EH (cell line): ENCODE measurements at regions not wholly inside any gene's neighbourhood (a gene's known extent, or its start where the extent isn't known, plus 50 kb on each side); places are given as distances from the start of the nearest gene placed in this dataset.

ENCODE experiments used
- DNase-seq: peaks from one replicate; pipeline ENCODE4 v3.0.0-alpha.2; 2015; ENCODE audit warnings: low read depth

DNA sequence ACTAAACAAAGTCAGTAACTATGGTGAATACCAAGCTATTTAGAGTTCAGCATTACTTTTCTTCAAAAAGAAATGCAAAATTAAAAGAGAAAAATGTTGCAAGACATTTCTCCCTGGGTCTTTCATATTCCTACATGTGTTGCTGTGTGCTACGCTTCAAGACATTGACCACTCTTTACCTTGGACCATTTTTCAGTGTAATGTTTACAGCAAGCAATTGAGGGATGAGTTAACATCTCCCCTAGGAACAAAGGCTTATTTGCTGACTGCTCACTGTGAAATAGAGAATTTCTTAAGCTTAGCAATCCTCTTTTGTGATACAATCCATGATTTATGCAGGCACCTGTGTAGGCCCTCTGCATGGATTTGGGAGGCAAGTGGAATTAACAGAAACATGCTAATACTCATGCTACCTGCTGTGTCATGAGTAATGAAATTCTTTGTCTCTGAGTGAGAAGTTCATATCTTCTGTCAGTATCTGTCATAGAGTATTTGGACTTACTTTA, 1202.9 kb upstream of the CDH8 start:
- no peak for DNase-seq

DNA sequence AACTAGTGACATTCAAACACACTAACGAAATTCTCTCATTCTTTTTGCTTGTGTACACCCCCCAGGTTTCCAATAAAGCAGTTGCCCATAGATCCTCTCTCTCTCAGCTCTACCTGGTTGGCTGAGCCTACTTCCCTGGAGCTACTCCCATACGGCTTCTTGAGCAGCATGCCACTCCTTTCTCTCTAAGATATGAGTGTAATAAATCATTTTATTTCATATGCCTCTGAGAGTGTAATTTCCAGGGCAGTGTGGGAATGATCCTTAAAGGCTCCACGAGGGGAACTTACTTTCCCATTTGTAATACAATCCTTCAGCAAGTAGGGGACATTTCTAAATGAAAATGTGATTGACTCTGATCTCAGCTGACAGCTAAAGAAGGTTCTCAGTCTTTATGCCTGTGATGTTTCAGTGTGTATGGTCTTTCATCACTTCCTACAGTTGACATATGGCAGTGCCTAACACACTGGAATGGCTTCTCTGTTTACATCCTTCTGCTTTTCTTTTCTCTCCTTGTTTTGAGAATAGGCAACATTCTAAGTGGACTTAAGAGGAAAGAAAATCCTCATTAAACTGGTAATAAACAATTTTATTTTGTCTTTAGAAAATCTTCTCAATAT, 1194.3 kb upstream of the CDH8 start:
- DNase-seq = no peak

DNA sequence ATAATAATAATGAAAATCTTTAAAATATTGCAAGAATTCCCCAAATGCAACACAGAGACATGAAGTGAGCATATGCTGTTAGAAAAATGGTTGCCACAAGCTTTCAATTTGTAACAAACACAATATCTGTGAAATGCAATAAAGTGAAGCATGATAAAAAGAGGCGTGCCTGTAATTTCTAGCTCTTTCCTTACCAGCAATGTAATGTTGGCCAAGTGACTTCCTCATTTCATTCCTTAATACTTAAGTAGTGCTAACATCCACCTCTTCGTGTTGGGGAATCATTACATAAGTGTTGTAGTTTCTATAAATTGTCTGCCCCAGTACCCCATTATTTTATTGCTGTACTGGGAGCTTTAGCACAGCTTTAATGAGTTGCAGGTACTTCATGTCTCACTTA, 1192.0 kb upstream of the CDH8 start:
- no peak for DNase-seq

DNA sequence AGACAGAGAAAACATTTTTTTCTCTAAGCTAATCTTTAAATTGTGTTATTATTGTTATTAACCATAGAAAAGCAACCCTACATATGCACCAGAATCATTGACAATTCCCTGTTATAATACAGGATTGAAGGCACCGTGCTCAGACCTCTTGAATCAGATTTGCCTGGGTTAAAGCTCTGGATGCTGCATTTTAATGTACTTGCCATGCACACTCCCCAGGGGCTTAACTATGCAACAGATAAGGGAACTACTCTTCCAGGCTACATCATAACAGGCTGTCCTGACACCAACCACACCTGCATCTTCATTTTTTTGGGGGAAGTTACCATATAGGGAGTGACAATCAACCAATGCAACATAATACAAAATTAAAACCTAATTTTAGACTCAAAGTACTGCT, 1187.6 kb upstream of the CDH8 start:
- DNase-seq = no peak

DNA sequence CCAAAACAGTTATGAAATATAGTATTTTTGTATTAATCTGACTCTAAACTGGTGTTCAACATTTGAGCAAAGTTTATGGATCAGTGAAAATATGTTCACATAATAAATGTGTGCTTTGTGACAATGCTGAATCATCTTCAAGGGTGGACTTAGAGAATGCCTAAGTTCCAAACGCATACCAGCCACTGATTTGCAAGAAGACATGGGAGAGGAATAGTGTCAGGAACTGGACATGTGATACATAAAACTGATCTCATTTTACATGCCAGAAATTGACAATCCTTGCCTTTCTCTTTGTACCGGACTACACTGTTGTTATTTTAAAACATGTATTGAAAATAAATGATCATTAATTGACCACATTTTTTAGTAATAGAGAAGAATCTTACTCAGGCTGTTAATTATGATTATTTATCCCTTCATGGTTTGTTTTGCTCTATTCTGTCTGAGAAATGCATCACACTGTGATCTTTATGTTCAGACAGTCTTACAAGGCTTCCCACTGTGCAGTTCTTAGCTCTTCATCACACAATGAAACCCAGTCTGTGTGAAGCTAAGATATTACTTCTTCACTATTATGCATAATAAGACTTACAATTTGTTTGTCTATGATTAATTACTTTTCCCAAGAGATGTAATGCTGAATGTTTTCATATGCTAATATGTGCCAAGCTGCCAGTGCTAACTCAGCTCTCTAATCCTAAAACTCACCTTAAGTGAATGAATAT, 1180.6 kb upstream of the CDH8 start:
- DNase-seq = no peak

DNA sequence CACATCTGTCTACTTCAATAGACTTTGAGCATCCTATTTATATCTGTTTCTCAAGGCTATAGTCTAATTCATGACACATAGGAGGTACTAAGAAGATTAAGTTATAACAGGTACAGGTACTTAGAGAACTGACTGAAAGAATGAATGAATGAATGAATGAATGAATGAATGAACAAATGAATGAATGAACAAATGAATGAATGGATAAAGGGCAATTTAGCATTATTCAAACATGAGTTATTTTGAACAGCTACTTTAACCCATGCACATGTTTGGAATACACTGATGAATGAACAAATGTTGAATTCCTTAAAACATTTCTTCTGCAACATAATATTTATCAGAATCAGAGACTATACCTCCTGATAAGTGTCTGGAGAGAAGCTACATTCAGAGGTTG, 1165.6 kb upstream of the CDH8 start:
- no peak for DNase-seq

DNA sequence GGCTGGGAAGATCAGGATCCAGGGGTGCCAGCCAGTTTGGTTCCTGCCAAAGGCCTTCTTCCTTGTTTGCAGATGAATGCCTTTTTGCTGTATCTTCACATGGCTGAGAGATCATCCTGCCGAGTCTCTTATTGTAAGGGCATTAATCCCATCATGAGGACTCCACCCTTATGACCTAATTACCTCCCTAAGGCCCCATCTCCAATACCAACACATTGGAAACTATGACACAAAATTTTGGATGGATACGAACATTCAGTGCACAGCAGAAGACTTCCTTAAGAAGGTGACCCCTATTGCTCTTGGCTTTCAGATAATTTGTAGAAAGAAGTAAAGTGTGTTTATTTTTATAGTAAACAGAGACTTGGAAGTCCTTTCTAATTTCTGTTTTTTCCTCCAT, 1164.7 kb upstream of the CDH8 start:
- no peak for DNase-seq

DNA sequence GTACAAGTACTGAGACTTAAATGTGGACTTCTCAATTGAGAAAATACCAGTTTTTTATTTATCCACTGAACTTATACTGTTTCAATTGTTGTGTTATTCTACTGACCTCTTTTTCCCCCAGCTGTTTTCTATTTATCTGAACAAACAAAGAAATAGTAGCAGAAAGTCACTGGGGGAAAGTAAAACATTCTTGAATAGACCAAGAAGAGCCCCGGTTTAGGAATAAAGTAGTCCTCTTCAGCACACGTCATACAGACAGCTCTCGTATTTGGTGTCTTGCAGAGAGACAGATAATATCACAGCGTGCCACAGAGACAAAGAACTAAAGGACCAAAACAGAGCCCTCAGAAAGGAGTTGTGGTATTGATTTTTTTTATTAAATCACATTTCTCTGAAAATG, 1159.1 kb upstream of the CDH8 start:
- DNase-seq = no peak

DNA sequence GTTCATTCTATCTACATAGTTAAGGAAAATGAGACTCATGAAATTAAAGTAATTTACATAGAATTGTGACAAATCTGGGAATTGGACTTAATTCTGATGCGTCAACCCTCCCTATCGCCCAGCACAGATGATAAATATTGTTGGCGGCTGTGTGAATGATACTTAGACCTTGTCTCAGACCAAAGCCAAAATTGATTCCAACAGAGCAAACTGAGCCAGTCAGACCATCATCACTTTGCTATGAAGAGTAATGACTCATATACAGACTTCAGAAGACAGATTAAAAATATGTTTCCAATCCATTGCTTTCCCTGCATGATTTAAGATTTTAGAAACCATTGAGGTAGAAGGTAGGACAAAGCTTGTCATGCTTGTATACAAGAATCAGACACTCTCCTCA, 1156.7 kb upstream of the CDH8 start:
- no peak for DNase-seq

DNA sequence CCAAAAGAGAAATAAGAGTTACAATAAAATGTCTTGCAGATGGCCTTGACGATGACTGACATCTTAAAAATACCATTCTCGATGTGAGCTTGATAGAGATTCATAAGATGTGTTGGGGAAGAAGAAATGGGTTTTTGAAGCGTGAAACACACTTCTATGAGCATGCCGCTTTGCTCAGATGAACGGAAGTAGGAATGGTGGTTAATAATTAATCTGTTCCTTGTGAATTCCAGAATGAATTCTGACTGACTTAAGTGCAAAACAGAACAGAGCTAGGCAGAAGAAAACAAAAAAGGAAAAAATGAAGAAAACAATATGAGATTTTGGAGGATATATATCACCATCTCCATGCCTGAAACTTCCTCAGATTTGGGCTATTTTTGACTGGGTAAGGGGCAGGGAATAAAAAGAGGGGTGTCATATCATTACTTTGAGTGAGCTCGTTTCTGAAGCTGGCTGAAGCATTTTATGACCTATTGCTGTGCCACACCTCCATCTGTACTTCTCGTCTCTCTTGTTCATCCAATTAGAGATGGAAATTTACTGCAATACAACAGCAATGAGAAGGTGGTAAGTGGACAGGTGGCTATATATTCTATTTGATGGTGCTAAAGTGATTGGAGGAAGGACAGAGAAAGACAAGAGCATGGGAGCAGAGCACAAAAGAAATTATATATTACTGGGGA, 1152.0 kb upstream of the CDH8 start:
- no peak for DNase-seq

DNA sequence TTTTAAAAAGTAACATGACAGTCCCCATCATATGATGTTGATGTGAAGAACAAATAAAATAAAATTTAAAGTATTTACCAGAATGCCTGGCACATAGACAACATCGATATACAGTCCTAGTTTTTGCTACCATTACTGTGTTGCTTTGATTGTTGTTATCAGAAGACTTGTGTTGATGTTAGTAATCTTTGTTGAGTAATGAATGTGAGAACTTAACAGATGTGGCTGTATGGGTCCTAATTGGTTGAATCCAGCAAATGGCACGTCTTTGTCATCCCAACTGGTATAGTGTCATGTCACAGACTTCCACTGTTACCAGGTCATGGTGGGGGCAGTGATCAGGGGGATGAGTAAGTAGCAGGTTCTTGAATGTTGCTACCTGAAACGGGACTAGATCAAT, 1151.4 kb upstream of the CDH8 start:
- no peak for DNase-seq

DNA sequence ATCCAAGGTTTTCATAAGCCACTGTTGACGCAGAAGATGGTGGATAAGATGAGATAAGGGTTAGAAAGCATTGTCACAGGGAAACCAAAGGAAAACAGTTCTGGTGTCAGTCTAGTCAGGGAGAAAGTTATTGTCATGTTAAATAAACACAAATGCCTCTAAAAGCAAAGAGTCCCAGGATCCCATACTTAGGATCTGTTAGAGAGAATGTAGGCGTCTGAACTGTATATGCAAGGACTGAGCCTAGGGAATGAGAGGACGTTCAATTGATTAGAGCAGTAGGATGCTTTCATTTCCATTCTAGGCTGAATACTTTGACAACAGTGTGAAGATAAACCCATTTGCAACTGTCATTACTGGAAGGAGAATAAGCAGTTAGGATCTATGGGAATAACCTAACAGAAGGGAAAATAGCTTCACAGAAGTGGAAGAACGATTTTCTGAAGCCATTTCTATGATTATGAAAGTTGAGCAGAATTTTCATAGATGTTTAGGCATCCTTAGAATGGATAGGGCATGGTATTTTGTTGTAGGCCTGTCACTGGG, 1149.1 kb upstream of the CDH8 start:
- DNase-seq = no peak

DNA sequence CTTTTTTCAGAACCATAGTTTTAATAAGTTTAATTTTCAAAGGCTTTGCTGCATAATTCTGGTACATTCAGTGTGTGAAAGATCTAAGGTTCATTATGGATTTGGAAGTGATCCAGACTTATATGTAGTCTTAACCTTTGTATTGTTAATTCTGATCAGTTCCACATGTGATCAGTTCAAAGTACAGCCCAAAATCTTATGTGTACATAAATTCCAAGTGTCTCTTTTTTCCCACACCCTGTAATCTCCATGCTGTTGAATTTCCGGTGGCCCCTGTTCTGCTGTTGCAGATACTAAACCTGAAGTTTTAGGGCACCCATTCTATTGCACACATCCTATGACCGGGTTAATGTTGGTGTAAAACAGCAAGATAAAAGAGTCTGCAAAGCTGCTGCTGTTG, 1147.5 kb upstream of the CDH8 start:
- no peak for DNase-seq

DNA sequence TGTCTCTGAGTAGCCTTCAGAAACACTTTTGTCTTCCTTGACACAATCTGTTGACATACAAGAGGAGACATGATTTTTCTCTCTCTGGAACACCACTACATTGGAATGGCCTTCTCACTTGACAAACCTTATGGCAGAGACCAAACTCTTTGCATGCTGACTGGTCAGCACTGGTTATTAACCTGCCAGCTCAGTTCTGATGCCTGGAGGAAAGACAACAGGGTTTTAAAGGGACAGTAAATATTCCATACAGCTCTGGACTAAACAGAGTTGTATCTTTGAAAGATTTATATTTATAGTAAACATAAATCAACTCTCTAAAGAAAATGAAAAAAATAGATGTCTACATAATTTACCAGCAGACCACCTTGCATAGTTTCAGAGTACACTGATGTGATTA, 1139.1 kb upstream of the CDH8 start:
- DNase-seq = no peak

DNA sequence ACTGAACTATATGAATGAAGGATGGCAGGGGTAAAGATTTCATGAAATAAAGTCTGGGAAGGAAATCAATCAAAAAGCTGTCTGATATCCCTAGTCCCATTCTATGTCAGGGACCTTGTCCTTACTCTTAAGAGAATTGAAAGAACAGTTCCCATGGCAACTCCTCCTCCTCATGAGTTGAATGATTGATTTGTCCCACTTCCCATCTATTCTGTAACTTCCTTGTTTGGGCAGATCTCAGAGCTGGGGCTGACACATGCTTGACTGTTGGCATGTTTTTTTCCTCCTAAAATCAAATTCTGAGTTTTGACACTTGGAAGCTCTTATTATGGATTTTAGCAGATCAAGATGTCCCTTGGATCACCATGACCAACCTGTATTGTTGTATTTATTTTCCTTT, 1138.6 kb upstream of the CDH8 start:
- no peak for DNase-seq

DNA sequence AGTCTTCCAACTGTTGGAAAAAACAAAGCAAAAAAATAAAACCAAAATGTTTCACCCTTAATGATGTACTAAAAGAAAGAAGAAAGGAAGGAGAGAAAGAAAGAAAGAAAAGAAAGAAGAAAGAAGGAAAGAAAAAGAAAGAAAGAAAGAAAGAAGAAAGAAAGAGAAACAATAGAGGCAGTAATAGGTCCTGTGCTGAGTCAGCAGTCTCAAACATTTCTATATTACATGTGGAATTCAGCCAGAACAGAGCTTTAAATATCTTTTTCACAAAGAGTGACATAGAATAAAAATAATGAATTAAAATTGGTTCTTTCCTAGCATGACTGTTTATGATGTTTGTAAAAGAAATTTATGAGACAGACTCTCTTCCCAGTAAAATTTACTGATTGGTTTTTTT, 1135.3 kb upstream of the CDH8 start:
- DNase-seq = no peak

DNA sequence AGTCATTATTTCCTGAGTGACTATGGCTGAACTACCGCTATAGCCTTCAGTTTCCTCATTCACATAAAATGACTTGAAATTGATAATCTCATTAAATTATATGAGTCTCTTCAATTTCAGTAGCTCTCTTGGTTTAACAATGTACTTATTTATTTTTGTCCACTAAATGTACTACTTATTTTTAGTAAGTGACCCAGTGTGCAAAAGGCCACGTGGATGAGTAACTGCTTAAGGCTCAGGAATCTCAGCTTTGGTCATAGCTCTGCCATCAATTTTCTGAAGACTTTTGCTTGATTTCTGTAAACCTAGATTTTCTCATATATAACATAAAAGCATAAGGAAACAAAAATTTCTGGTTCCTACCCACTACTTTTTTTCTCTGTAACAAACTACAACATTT, 1132.9 kb upstream of the CDH8 start:
- DNase-seq = no peak

DNA sequence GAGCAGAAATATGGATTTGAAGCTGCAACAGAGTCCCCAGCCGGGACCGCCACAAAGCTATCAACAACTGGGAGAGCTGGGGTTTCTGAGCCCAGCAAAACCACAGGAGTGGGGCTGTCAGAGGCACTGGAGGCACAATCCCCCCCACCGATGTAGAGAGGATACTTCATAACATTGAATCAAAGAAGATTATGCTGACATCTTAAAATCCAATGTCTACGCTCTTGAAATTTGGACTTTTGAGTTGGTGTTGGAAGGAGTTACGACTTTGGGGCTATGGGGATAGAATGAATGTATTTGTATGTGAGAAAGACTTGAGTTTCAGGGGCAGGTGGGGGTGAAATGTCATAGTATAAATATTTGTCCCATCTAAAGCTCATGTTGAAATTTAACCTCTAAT, 1121.6 kb upstream of the CDH8 start:
- no peak for DNase-seq

DNA sequence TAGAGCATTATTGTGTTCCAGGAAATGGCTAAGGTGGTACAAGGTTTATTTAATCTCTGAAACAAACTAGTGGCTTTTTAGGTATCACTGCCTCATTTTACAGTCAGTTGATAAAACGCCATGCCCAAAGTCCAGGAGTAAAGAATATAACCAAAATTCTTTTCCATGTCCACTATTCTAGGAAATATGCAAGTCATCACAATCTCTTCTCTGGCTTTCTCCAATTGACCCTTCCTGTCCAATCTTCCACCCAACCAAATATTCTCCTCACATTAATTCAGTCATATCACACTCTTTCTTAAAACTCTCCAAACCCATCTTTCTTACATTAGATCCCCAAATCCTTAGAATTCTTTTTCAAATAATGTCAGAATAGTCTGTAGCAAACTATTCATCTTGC, 1110.0 kb upstream of the CDH8 start:
- DNase-seq = no peak

DNA sequence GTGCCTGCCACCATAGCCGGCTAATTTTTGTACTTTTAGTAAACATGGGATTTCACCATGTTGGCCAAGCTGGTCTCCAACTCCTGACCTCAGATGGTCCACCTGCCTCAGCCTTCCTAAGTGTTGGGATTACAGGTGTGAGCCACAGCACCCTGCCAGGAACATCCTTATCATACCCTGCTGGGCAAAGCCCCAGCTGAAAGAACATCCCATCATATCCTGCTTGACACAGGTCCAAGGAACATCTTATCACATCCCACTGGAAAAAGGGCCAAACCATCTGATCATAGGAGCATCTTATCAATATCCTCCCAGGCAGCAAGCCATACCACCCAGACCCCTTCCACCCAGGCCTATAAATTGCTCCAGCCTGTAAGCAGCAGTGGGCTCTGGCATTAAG, 1109.2 kb upstream of the CDH8 start:
- no peak for DNase-seq

DNA sequence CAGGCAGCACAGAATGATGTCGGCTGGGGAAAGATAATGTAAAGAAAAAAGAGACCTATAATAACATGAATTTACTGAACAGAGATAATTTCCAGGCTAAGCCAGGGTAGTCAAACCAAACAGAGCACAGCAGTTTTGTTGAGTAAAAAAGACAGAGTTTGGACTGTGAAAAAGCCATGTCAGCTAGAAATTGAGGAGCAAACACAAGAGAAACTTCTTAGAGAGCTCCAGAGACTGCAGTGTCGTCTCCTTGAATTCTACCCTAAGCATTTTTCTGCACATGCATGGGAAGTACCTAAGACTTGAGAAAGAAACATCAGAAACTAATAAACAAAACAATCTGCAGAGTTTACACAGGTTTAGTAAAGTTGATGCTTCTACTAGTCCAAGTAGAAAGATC, 1098.8 kb upstream of the CDH8 start:
- DNase-seq = no peak

DNA sequence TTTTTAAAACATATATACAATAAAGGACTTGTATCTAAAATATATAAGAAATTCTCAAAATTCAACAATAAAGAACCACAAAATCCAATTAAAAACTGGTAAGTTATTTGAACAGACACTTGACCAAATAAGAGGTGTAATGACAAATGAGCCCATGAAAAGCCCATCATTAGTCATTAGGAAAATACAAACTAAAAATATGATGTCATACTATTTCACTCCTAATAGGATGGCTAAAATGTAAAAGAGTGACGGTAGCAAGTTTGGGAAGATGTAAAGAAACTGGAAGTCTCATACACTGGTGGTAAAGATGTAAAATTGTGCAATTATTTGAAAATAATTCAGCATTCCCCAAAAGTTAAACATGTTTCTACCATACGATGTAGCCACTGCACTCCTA, 1095.3 kb upstream of the CDH8 start:
- no peak for DNase-seq

DNA sequence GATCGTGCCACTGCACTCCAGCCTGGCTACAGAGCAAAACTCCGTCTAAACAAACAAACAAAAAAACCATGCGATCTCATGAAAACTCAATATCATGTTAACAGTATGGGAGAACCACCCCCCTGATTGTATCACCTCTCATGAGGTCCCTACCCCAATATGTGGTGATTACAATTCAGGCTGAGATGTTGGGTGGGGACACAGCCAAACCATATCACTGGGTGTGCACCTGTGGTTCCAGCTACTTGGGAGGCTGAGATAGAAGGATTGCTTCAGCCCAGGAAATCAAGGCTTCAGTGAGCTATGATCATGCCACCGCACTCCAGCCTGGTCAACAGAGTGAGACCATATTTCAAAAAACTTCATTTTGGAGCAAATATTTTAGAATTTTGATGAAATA, 1094.7 kb upstream of the CDH8 start:
- DNase-seq = no peak
